ENCODE measurements at regions not wholly inside any gene's neighbourhood (a gene's known extent, or its start where the extent isn't known, plus 50 kb on each side); places are given as distances from the start of the nearest gene placed in this dataset.

DNA sequence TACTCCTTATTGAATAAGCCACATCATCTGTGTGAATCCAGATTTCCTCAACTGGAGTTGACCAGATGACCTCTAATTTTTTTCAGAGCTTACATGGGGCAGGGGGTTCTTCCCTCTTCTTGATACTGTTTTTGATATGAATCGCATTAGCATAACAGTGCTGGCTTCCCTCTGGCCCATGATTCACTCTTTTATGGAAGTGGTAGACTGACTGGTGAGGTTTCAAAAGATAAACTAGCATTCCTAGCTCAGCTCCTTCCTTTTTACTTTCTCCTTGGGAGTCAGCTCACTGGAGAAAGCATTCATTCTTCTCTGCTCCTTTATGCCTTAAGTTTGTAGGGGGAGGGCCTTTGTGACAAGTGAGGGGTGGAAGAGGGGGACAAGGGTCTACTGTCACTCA is 161.0 kb upstream of the FGF13 start:
- H3K27ac ChIP-seq (ENCODE audit: extremely low read length, insufficient read depth, low read length), result no peak overlapping the region
- no peak overlapping the region for H3K4me2 ChIP-seq (ENCODE audit: low read depth, low read length)
- H3K79me2 ChIP-seq (ENCODE audit: insufficient read depth, low read length), result no peaks in the 10 kb centered on the region
- H3K27me3 ChIP-seq (ENCODE audit: control insufficient read depth in 1 of 2, insufficient read depth in 2 of 2, low read length in 2 of 2), result no peaks in the 10 kb centered on the region
- in situ Hi-C loops (cut with HindIII; ENCODE audit: extremely low pct_ligation_motif_present, low pct_unique_long_range_greater_than_20kb), result no loop called here
- no peak for ATAC-seq
- H3K9ac ChIP-seq (ENCODE audit: insufficient read depth, low read depth, low read length), result no peak overlapping the region
- H4K20me1 ChIP-seq (ENCODE audit: insufficient read depth, low read length), result no peaks in the 10 kb centered on the region
- intact Hi-C loops (cut with micrococcal nuclease; ENCODE audit: unreplicated experiment), result no loop called here
- no peak overlapping the region for H3K4me3 ChIP-seq (replicated peaks in 1 of 3; ENCODE audit: insufficient read depth in 1 of 3, low read depth in 2 of 3, low read length in 3 of 3)
- WGBS (ENCODE audit: low lambda C conversion rate), result 0% methylated on average over 1 of the region's 1 CpG
- no peaks in the 10 kb centered on the region for H3K4me1 ChIP-seq (ENCODE audit: insufficient read depth, low read length)
- TF ChIP-seq RORA (CRISPR knock-in tag; IDR thresholded peaks at IDR 0.05) (no peak), GTF3A (CRISPR knock-in tag; conservative IDR thresholded peaks at IDR 0.05) (no peak), MED13 (CRISPR knock-in tag; IDR thresholded peaks at IDR 0.05) (no peak), BHLHE40 (IDR thresholded peaks at IDR 0.05; ENCODE audit: low read length) (no peak), HOXA7 (CRISPR knock-in tag; IDR thresholded peaks at IDR 0.05) (no peak), NPAS2 (CRISPR knock-in tag; IDR thresholded peaks at IDR 0.05; ENCODE audit: borderline replicate concordance) (no peak), ZNF563 (CRISPR knock-in tag; IDR thresholded peaks at IDR 0.05) (no peak)
- TF ChIP-seq, protein P1, sequence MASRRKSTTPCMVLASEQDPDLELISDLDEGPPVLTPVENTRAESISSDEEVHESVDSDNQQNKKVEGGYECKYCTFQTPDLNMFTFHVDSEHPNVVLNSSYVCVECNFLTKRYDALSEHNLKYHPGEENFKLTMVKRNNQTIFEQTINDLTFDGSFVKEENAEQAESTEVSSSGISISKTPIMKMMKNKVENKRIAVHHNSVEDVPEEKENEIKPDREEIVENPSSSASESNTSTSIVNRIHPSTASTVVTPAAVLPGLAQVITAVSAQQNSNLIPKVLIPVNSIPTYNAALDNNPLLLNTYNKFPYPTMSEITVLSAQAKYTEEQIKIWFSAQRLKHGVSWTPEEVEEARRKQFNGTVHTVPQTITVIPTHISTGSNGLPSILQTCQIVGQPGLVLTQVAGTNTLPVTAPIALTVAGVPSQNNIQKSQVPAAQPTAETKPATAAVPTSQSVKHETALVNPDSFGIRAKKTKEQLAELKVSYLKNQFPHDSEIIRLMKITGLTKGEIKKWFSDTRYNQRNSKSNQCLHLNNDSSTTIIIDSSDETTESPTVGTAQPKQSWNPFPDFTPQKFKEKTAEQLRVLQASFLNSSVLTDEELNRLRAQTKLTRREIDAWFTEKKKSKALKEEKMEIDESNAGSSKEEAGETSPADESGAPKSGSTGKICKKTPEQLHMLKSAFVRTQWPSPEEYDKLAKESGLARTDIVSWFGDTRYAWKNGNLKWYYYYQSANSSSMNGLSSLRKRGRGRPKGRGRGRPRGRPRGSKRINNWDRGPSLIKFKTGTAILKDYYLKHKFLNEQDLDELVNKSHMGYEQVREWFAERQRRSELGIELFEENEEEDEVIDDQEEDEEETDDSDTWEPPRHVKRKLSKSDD (CRISPR knock-in tag; IDR thresholded peaks at IDR 0.05; ENCODE audit: low read depth), result no peak
- TF ChIP-seq, protein P2, sequence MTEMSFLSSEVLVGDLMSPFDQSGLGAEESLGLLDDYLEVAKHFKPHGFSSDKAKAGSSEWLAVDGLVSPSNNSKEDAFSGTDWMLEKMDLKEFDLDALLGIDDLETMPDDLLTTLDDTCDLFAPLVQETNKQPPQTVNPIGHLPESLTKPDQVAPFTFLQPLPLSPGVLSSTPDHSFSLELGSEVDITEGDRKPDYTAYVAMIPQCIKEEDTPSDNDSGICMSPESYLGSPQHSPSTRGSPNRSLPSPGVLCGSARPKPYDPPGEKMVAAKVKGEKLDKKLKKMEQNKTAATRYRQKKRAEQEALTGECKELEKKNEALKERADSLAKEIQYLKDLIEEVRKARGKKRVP (CRISPR knock-in tag; IDR thresholded peaks at IDR 0.05), result no peak
- TF ChIP-seq, protein P3, sequence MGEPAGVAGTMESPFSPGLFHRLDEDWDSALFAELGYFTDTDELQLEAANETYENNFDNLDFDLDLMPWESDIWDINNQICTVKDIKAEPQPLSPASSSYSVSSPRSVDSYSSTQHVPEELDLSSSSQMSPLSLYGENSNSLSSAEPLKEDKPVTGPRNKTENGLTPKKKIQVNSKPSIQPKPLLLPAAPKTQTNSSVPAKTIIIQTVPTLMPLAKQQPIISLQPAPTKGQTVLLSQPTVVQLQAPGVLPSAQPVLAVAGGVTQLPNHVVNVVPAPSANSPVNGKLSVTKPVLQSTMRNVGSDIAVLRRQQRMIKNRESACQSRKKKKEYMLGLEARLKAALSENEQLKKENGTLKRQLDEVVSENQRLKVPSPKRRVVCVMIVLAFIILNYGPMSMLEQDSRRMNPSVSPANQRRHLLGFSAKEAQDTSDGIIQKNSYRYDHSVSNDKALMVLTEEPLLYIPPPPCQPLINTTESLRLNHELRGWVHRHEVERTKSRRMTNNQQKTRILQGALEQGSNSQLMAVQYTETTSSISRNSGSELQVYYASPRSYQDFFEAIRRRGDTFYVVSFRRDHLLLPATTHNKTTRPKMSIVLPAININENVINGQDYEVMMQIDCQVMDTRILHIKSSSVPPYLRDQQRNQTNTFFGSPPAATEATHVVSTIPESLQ (CRISPR knock-in tag; conservative IDR thresholded peaks at IDR 0.05), result no peak
- CTCF ChIA-PET (ENCODE audit: low intra/inter-chr PET ratio, low total read pairs), result no interaction called here
- no peak for FAIRE-seq
- POLR2A ChIA-PET, result no interaction called here
- DNase-seq (ENCODE audit: low spot score), result no peak
- no TSS peak for BruUV-seq (replicated peaks)
- no peaks in the 10 kb centered on the region for H3K9me3 ChIP-seq (ENCODE audit: low read length)
- H3K36me3 ChIP-seq (replicated peaks in 1 of 2; ENCODE audit: control insufficient read depth in 1 of 2, insufficient read depth in 2 of 2, low read length in 2 of 2), result no peaks in the 10 kb centered on the region
- no peak overlapping the region for H2AFZ ChIP-seq (ENCODE audit: low read length)

Measured in HepG2 (cell line).